Stimulated activated CD4-positive, alpha-beta T cell treated with anti-CD3 and anti-CD28 coated beads, TNF-alpha, amount 100 ng/mL, for 4 hours (primary cell): ENCODE measurements at regions not wholly inside any gene's neighbourhood (a gene's known extent, or its start where the extent isn't known, plus 50 kb on each side); places are given as distances from the start of the nearest gene placed in this dataset.

Experiments used
- DNase-seq, 3 experiments: peaks; one replicate each; pipeline ENCODE4 v3.0.0-alpha.2; 2020; ENCODE audit warnings: low read depth in 3 of 3

GRCh38 chrX:39437670-39438441 is 636.6 kb downstream of the MID1IP1 start:
- no peak for DNase-seq

GRCh38 chrX:39438603-39439602 is 637.6 kb downstream of the MID1IP1 start:
- DNase-seq: no peak

GRCh38 chrX:39439906-39440798 is 638.9 kb downstream of the MID1IP1 start:
- DNase-seq: no peak

GRCh38 chrX:39440799-39441284 is 639.6 kb downstream of the MID1IP1 start:
- DNase-seq: no peak

GRCh38 chrX:39442332-39442731 is 641.1 kb downstream of the MID1IP1 start:
- DNase-seq: no peak

GRCh38 chrX:39443240-39443639 is 642.0 kb downstream of the MID1IP1 start:
- no peak for DNase-seq

GRCh38 chrX:39445336-39445735 is 644.1 kb downstream of the MID1IP1 start:
- peak in 1 of 3 experiments; percentile 27 for DNase-seq

- DNase-seq: no peak
These were observed 648.1 kb downstream of the MID1IP1 start for GRCh38 chrX:39449352-39449751.

- DNase-seq: no peak
These were observed 647.4 kb downstream of the BCOR start for GRCh38 chrX:39450234-39450977.

GRCh38 chrX:39451046-39451445 is 646.7 kb downstream of the BCOR start:
- no peak for DNase-seq

GRCh38 chrX:39452401-39452800 is 645.4 kb downstream of the BCOR start:
- no peak for DNase-seq

- no peak for DNase-seq
These were observed 643.7 kb downstream of the BCOR start for GRCh38 chrX:39453889-39454621.

- DNase-seq: no peak
These were observed 640.7 kb downstream of the BCOR start for GRCh38 chrX:39456894-39457604.

- DNase-seq: no peak
These were observed 639.0 kb downstream of the BCOR start for GRCh38 chrX:39458779-39459178.

GRCh38 chrX:39459204-39459603 is 638.6 kb downstream of the BCOR start:
- no peak for DNase-seq

- DNase-seq: no peak
These were observed 637.8 kb downstream of the BCOR start for GRCh38 chrX:39459952-39460351.

GRCh38 chrX:39460499-39460898 is 637.3 kb downstream of the BCOR start:
- DNase-seq: no peak

GRCh38 chrX:39462835-39463234 is 634.9 kb downstream of the BCOR start:
- DNase-seq: no peak

GRCh38 chrX:39464253-39464652 is 633.5 kb downstream of the BCOR start:
- no peak for DNase-seq
